HG03060 (cell line): ENCODE measurements at regions not wholly inside any gene's neighbourhood (a gene's known extent, or its start where the extent isn't known, plus 50 kb on each side); places are given as distances from the start of the nearest gene placed in this dataset.

Source experiments
- ATAC-seq: cut with Tn5 transposase; IDR thresholded peaks from one replicate; pipeline ENCODE4 v1.9.1; 2021; ENCODE audit warnings: low read depth, moderate number of reproducible peaks; ENCODE audit not compliant: unreplicated experiment

- ATAC-seq: no peak
Observed at GRCh38 chr15:31238906-31239305, 87.7 kb upstream of the KLF13 start.

- no peak for ATAC-seq
Observed at GRCh38 chr15:31239409-31239808, 87.2 kb upstream of the KLF13 start.

- ATAC-seq: no peak
Observed at GRCh38 chr15:31241888-31242522, 84.6 kb upstream of the KLF13 start.

- no peak for ATAC-seq
Observed at GRCh38 chr15:31243895-31244294, 82.7 kb upstream of the KLF13 start.

- no peak for ATAC-seq
Observed at GRCh38 chr15:31245135-31245689, 81.4 kb upstream of the KLF13 start.

- ATAC-seq: no peak
Observed at GRCh38 chr15:31245756-31246155, 80.9 kb upstream of the KLF13 start.

GRCh38 chr15:31247404-31247803, 79.2 kb upstream of the KLF13 start:
- no peak for ATAC-seq

- no peak for ATAC-seq
Observed at GRCh38 chr15:31248263-31248662, 78.4 kb upstream of the KLF13 start.

GRCh38 chr15:31248951-31249350, 77.7 kb upstream of the KLF13 start:
- no peak for ATAC-seq

GRCh38 chr15:31250033-31250432, 76.6 kb upstream of the KLF13 start:
- no peak for ATAC-seq

- no peak for ATAC-seq
Observed at GRCh38 chr15:31251165-31251564, 75.5 kb upstream of the KLF13 start.

- no peak for ATAC-seq
Observed at GRCh38 chr15:31252171-31252785, 74.4 kb upstream of the KLF13 start.

- ATAC-seq: no peak
Observed at GRCh38 chr15:31254431-31255175, 72.0 kb upstream of the KLF13 start.

- ATAC-seq: no peak
Observed at GRCh38 chr15:31255176-31255510, 71.5 kb upstream of the KLF13 start.

GRCh38 chr15:31255732-31256377, 70.8 kb upstream of the KLF13 start:
- ATAC-seq: no peak

GRCh38 chr15:31256378-31257265, 70.0 kb upstream of the KLF13 start:
- ATAC-seq: no peak

- no peak for ATAC-seq
Observed at GRCh38 chr15:31257286-31257685, 69.3 kb upstream of the KLF13 start.

GRCh38 chr15:31258260-31258659, 68.4 kb upstream of the KLF13 start:
- no peak for ATAC-seq

- no peak for ATAC-seq
Observed at GRCh38 chr15:31259562-31260252, 66.9 kb upstream of the KLF13 start.
